OCI-LY7 (cell line): ENCODE measurements at regions not wholly inside any gene's neighbourhood (a gene's known extent, or its start where the extent isn't known, plus 50 kb on each side); places are given as distances from the start of the nearest gene placed in this dataset.

Experiments used
- CTCF ChIP-seq: fragments of 200-600 bp; sonication (generic); conservative IDR thresholded peaks from 2 replicates; pipeline ENCODE4 v1.5.1; 2014; ENCODE audit warnings: mild to moderate bottlenecking, antibody characterized with exemption, low read length, moderate library complexity, mixed read lengths
- EZH2phosphoT487 ChIP-seq: fragments of 200-600 bp; sonication (generic); IDR thresholded peaks from 2 replicates; pipeline ENCODE4 v1.6.1; 2018; ENCODE audit warnings: low read depth, borderline replicate concordance, mild to moderate bottlenecking, mixed run types, antibody characterized with exemption, low read length, moderate library complexity, mixed read lengths

- TF ChIP-seq CTCF (no peak), EZH2phosphoT487 (no peak)
Measured at GRCh38 chr2:147688242-147688641, 156.6 kb upstream of the ACVR2A start.
